ENCODE measurements at regions not wholly inside any gene's neighbourhood (a gene's known extent, or its start where the extent isn't known, plus 50 kb on each side); places are given as distances from the start of the nearest gene placed in this dataset.

- TF ChIP-seq CTCF (conservative IDR thresholded peaks at IDR 0.05) (no peak), ZFX (IDR thresholded peaks at IDR 0.05) (no peak)
Measured at GRCh38 chr9:75644649-75645048, 245.8 kb upstream of the PCSK5 start.
